Astrocyte (in vitro differentiated cells and primary cell): ENCODE measurements at regions not wholly inside any gene's neighbourhood (a gene's known extent, or its start where the extent isn't known, plus 50 kb on each side); places are given as distances from the start of the nearest gene placed in this dataset.
"Not testable (repeated sequence)": the region's sequence is repeated elsewhere in the genome, so short reads cannot be mapped to it uniquely, and the experiment has no call there.

Source experiments
- DNase-seq: peaks from one replicate; pipeline ENCODE4 v3.0.0-alpha.2; 2010; ENCODE audit warnings: low read depth
- FAIRE-seq: peaks from 2 replicates; lab custom pipeline; 2011; peaks lifted over from hg19 to GRCh38; lab: Jason Lieb, UNC
- H2AFZ ChIP-seq: 2 replicates; pipeline ENCODE4 v1.6.0; 2012; ENCODE audit warnings: low read depth, low read length, inconsistent platforms
- H3K27ac ChIP-seq: 2 replicates; pipeline ENCODE4 v1.5.1; 2011; ENCODE audit warnings: low read depth, low read length, inconsistent platforms
- H3K27me3 ChIP-seq: 2 replicates; pipeline ENCODE4 v1.6.0; 2011; ENCODE audit warnings: low read length, inconsistent platforms; ENCODE audit not compliant: insufficient read depth
- H3K36me3 ChIP-seq: 2 replicates; pipeline ENCODE4 v1.5.1; 2011; ENCODE audit warnings: low read length, inconsistent platforms; ENCODE audit not compliant: insufficient read depth
- H3K4me1 ChIP-seq: 2 replicates; pipeline ENCODE4 v1.5.1; 2011; ENCODE audit warnings: low read length, inconsistent platforms; ENCODE audit not compliant: insufficient read depth
- H3K4me2 ChIP-seq: 2 replicates; pipeline ENCODE4 v1.6.0; 2012; ENCODE audit warnings: low read length, inconsistent platforms
- H3K4me3 ChIP-seq: 2 replicates; pipeline ENCODE4 v1.5.1; 2011; ENCODE audit warnings: low read depth, mild to moderate bottlenecking, low read length, inconsistent platforms; ENCODE audit not compliant: insufficient read depth
- H3K79me2 ChIP-seq: 2 replicates; pipeline ENCODE4 v1.6.0; 2012; ENCODE audit warnings: mild to moderate bottlenecking, low read length, inconsistent platforms; ENCODE audit not compliant: insufficient read depth
- H3K9ac ChIP-seq: 2 replicates; pipeline ENCODE4 v1.6.0; 2012; ENCODE audit warnings: mild to moderate bottlenecking, low read length, inconsistent platforms
- H3K9me3 ChIP-seq: 2 replicates; pipeline ENCODE4 v1.5.1; 2012; ENCODE audit warnings: low read depth, mild to moderate bottlenecking, low read length, inconsistent platforms; ENCODE audit not compliant: insufficient read depth
- H4K20me1 ChIP-seq: 2 replicates; pipeline ENCODE4 v1.6.0; 2012; ENCODE audit warnings: low read length, inconsistent platforms; ENCODE audit not compliant: insufficient read depth
- H3K27ac Mint-ChIP-seq: one replicate; pipeline ENCODE4 v1.8.0; 2021; ENCODE audit warnings: mild to moderate bottlenecking, mixed read lengths; ENCODE audit not compliant: unreplicated experiment
- H3K27me3 Mint-ChIP-seq: one replicate; pipeline ENCODE4 v1.8.0; 2021; ENCODE audit warnings: low read depth, mixed read lengths; ENCODE audit not compliant: unreplicated experiment
- H3K36me3 Mint-ChIP-seq: one replicate; pipeline ENCODE4 v1.8.0; 2021; ENCODE audit warnings: low read depth, mixed read lengths; ENCODE audit not compliant: unreplicated experiment
- H3K4me1 Mint-ChIP-seq: one replicate; pipeline ENCODE4 v1.8.0; 2021; ENCODE audit warnings: low read depth, mixed read lengths; ENCODE audit not compliant: unreplicated experiment
- H3K4me3 Mint-ChIP-seq: one replicate; pipeline ENCODE4 v1.8.0; 2021; ENCODE audit warnings: mild to moderate bottlenecking, moderate library complexity, mixed read lengths; ENCODE audit not compliant: unreplicated experiment
- H3K9me3 Mint-ChIP-seq: one replicate; pipeline ENCODE4 v1.8.0; 2021; ENCODE audit warnings: mild to moderate bottlenecking, mixed read lengths; ENCODE audit not compliant: unreplicated experiment
- CTCF ChIP-seq: IDR thresholded peaks from 2 replicates; pipeline ENCODE4 v1.5.1; 2011; ENCODE audit warnings: low read depth, mild to moderate bottlenecking, inconsistent platforms, low read length, moderate library complexity; ENCODE audit not compliant: insufficient read depth
- EZH2 ChIP-seq: IDR thresholded peaks from 2 replicates; pipeline ENCODE4 v1.6.1; 2012; ENCODE audit warnings: mild to moderate bottlenecking, low read length, inconsistent platforms; ENCODE audit not compliant: insufficient read depth

- Histone ChIP-seq H3K4me1 (no peaks in the 10 kb centered on the region), H3K36me3 (no peaks in the 10 kb centered on the region), H3K79me2 (no peaks in the 10 kb centered on the region), H4K20me1 (no peaks in the 10 kb centered on the region), H3K4me2 (no peak overlapping the region), H3K9ac (no peak overlapping the region), H3K27me3 (no peaks in the 10 kb centered on the region), H3K27ac (no peak overlapping the region), H2AFZ (no peak overlapping the region), H3K4me3 (no peak overlapping the region), H3K9me3 (no peaks in the 10 kb centered on the region)
- DNase-seq, result no peak
- TF ChIP-seq EZH2, result no peak
- no peak for TF ChIP-seq CTCF
- Mint-ChIP-seq H3K27me3 (peaks cover 5% of the 10 kb centered on the region), H3K27ac (no peak overlapping the region), H3K4me1 (no peaks in the 10 kb centered on the region), H3K4me3 (no peak overlapping the region), H3K9me3 (no peaks in the 10 kb centered on the region), H3K36me3 (no peaks in the 10 kb centered on the region)
- no peak for FAIRE-seq
Measured at GRCh38 chr3:177405191-177405672, 207.9 kb upstream of the TBL1XR1 start.

GRCh38 chr3:177410730-177411129 is 213.4 kb upstream of the TBL1XR1 start:
- H3K27ac ChIP-seq, result no peak overlapping the region
- Mint-ChIP-seq H3K9me3 (peaks cover 4% of the 10 kb centered on the region), H3K27ac (no peak overlapping the region), H3K4me3 (no peak overlapping the region), H3K36me3 (no peaks in the 10 kb centered on the region), H3K4me1 (no peaks in the 10 kb centered on the region), H3K27me3 (peaks cover 5% of the 10 kb centered on the region)
- no peak overlapping the region for H3K4me3 ChIP-seq
- H3K27me3 ChIP-seq, result no peaks in the 10 kb centered on the region
- no peaks in the 10 kb centered on the region for H3K36me3 ChIP-seq
- DNase-seq (no peak), FAIRE-seq (no peak)
- H3K4me2 ChIP-seq, result no peak overlapping the region
- H3K4me1 ChIP-seq, result no peaks in the 10 kb centered on the region
- no peaks in the 10 kb centered on the region for H3K79me2 ChIP-seq
- TF ChIP-seq EZH2 (no peak), CTCF (no peak)
- H3K9me3 ChIP-seq, result no peaks in the 10 kb centered on the region
- H4K20me1 ChIP-seq, result no peaks in the 10 kb centered on the region
- no peak overlapping the region for H2AFZ ChIP-seq
- no peak overlapping the region for H3K9ac ChIP-seq

GRCh38 chr3:177411201-177411600 is 213.9 kb upstream of the TBL1XR1 start:
- Mint-ChIP-seq H3K4me1 (no peaks in the 10 kb centered on the region), H3K27me3 (peaks cover 5% of the 10 kb centered on the region), H3K27ac (no peak overlapping the region), H3K36me3 (no peaks in the 10 kb centered on the region), H3K9me3 (peaks cover 4% of the 10 kb centered on the region), H3K4me3 (no peak overlapping the region)
- Histone ChIP-seq H3K79me2 (no peaks in the 10 kb centered on the region), H3K4me3 (no peak overlapping the region), H3K4me1 (no peaks in the 10 kb centered on the region), H3K9me3 (no peaks in the 10 kb centered on the region), H2AFZ (no peak overlapping the region), H3K4me2 (no peak overlapping the region), H3K36me3 (no peaks in the 10 kb centered on the region), H3K27ac (no peak overlapping the region), H3K9ac (no peak overlapping the region), H4K20me1 (no peaks in the 10 kb centered on the region), H3K27me3 (no peaks in the 10 kb centered on the region)
- TF ChIP-seq CTCF, result no peak
- no peak for TF ChIP-seq EZH2
- FAIRE-seq (no peak), DNase-seq (no peak)

GRCh38 chr3:177412677-177413170 is 215.4 kb upstream of the TBL1XR1 start:
- not testable (repeated sequence) for H3K4me1 ChIP-seq

More at GRCh38 chr3:177412677-177413170, 215.4 kb upstream of the TBL1XR1 start:
- H3K4me2 ChIP-seq, H3K4me1 Mint-ChIP-seq, H3K9ac ChIP-seq, H3K27ac Mint-ChIP-seq, H3K27me3 ChIP-seq, H2AFZ ChIP-seq, H3K79me2 ChIP-seq, H3K27me3 Mint-ChIP-seq, H3K36me3 ChIP-seq, H3K4me3 Mint-ChIP-seq, H3K4me3 ChIP-seq, DNase-seq, H4K20me1 ChIP-seq, FAIRE-seq, H3K36me3 Mint-ChIP-seq, H3K27ac ChIP-seq, H3K9me3 ChIP-seq, H3K9me3 Mint-ChIP-seq: not testable (repeated sequence)
